GM21619 (cell line): ENCODE measurements at regions not wholly inside any gene's neighbourhood (a gene's known extent, or its start where the extent isn't known, plus 50 kb on each side); places are given as distances from the start of the nearest gene placed in this dataset.
"Not testable (repeated sequence)": the region's sequence is repeated elsewhere in the genome, so short reads cannot be mapped to it uniquely, and the experiment has no call there.

Experiments used
- ATAC-seq: cut with Tn5 transposase; IDR thresholded peaks from one replicate; pipeline ENCODE4 v1.9.1; 2021; ENCODE audit not compliant: unreplicated experiment

DNA sequence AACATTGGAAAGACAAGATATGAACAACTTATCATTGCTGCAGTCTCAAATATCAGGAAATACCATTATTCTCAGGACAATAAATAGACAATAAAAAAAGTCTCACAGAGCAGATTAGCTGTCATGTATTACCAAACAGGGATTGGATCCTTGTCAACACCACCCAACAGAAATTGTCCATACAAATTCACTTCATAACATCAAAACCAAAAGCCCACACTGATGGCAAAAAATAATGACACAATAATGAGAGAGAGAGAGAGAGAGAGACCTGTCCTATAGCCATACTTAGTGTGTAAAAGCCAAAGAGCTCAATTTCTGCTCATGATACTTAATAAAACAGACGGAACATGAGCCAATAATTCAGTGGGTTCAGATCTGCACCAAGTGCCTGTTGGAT is 96.5 kb downstream of the PPIAL4G start:
- ATAC-seq: no peak

DNA sequence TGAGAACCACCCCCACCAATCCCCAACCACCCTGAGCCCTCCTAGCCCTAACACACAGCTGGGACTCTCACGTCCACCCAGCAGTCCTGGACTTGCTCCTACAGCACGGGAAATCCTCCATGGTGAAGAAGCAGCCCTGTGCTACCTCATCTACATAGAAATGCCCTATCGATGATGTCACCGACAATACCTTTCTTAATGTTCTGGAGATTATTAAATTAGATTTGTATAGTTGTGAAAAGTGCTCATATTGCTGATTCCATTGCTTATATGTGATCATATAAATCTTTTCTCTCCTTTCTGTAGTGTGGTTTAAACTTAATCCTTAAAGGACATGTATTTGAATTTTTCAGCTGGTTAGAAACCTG is 97.1 kb downstream of the PPIAL4G start:
- ATAC-seq: not testable (repeated sequence)

DNA sequence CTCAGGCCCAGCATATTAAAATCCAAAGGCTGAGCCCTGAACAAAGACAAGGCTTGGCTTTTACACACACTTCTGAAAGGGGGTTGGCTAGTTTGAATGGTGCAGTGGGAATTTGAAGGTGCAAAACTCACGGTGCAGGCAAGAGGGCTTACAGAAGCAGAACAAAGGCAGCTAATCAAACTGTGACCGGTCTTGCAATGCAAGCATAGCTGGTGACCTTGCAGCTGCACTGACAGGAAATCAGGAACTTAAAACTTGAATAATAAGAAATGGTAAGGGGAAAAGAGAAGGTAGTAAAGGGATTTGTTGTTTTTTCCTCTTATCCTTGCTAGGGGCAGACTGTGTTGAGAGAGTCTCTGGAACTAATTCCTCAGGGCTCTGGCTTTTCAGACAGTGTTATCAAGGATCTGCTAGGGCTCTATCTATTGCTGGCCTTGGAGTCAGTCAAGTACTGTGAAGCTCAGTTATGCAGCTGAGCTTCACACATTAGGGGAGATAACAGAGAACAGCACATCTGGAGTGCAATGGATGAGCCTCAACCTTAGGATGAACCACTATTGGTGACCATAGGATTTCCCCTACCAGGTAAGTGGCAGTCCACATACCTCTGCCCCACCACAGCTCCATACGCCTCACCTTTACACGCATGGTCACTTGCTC is 97.6 kb downstream of the PPIAL4G start:
- ATAC-seq: no peak

DNA sequence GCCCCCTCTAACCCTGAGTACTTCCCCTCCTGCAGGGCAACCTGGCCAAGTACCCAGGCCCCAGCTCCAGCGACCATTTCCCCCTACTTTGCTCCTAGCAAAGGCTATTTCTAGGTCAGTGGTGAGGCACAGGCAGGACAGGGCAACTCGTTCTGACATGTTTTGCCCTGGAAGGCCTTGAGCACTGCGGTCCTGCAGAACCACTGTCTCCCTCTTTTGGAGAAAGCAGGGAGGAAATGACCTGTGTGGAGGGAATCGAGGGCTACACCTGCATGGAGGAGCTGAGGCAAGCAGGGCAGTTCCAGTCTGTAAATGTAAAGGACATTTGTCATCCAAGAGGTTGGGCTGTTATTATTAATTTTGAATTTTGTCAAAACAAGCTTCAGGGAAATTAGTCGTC is 99.1 kb downstream of the PPIAL4G start:
- ATAC-seq: no peak

DNA sequence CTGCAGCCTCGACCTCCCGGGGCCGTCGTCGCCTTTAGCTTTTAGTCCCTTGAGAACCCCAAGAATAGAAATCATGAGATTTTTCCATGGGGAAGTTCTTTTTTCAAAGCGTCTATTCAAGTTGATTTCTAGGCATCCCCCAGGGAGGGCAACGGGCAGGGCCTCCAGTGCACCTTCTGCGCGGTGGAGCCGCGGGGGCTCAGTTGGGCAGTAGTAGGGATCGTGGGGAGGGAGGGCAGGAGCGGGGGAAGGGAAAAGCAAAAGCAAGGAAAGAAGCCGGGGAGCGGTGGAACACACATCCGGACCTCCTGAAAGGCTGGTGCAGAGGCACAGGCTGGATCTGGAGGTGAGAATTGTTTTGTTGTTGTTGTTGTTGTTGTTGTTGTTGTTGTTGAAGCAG is 103.4 kb downstream of the PPIAL4G start:
- no peak for ATAC-seq

DNA sequence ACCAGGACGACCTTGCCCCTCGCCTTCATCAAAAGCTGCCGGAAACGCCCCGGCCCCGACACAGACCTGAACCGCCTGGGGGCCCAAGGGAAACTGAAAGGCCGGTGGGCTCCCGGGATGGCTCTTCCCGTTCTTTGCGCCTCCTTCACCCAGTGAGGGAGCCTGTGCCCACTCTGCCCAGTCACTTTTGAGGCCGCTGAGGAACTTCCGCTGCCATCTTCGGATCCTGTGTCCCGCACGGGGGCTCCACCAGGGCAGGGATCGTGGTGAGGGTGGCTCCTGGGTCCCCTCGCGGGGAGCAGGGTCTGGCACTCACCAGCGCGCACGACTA is 104.0 kb downstream of the PPIAL4G start:
- no peak for ATAC-seq

DNA sequence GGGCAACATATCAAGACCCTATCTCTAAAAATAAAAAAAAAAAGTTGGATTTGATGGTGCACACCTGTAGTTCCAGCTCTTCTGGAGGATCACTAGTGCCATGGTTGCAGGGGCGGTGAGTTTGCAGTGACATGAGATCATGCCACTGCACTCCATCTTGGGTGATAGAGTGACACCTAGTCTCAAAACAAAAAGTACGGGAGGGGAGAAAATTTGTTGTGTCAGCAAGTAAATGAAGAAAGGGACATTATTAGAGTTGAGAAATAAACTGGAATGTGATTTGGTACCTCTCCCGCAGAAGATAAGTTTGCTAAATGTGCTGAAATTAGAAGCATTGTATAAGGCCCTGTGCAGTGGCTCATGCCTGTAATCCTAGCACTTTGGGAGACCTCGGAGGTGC is 105.1 kb downstream of the PPIAL4G start:
- ATAC-seq: not testable (repeated sequence)

DNA sequence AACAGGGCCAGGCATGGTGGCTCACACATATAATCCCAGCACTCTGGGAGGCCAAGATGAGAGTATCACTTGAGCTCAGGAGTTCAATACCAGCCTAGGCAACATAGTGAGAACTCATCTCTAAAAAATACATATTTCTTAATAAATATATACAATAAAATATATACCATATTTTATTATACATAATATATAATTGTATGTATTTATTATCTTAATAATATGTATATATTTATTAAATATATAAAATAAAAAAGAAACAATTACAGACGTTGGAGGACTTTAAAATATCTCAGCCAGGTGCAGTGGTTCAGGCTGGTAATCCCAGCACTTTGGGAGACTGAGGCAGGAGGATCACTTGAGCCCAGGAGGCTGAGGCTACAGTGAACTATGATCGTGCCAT is 106.1 kb downstream of the PPIAL4G start:
- not testable (repeated sequence) for ATAC-seq

DNA sequence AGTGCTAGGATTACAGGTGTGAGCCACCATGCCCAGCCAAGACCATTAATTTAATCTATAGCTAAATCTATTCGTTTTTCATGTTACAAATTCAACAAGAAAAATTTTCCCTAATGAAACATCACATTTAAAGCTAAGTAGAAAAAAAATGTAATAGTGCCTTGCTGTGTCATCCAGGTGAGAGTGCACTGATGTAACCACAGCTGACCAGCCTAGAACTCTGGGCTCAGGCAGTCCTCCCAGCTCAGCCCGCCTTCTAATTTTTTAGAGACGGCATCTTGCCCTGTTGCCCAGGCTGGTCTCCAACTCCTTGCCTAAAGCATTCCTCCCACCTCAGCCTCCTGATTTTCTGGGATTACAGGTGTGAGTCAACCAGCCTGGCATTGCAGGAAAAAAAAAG is 109.0 kb downstream of the PPIAL4G start:
- ATAC-seq: no peak

DNA sequence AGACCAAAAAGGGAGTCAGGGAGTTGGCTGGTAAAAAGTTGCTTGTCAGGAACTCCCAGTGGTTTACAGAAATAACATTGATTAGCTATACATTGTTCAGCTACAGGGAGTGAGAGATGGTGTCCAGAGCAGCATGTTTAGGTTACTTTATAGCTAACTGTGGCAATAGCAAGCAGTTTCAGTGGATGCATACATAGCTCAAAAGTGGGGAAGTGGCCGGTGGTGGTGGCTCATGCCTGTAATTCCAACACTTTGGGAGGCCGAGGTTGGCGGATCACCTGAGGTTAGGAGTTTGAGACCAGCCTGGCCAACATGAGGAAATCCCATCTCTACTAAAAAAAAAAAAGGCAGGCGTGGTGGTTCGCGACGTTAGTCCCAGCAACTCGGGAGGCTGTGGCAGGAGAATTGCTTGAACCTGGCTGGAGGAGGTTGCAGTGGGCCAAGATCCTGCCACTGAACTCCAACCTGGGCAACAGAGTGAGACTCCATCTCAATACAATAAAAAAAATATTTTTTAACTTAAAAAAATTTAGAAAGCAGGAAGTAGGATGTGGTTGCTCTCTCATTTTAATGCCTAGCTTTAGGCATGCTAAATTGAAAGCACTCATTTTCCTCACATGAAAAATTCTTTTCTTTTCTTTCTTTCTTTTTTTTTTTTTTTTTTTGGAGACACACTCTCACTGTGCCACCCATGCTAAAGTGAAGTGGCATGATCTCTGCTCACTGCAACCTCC is 109.7 kb downstream of the PPIAL4G start:
- no peak for ATAC-seq

DNA sequence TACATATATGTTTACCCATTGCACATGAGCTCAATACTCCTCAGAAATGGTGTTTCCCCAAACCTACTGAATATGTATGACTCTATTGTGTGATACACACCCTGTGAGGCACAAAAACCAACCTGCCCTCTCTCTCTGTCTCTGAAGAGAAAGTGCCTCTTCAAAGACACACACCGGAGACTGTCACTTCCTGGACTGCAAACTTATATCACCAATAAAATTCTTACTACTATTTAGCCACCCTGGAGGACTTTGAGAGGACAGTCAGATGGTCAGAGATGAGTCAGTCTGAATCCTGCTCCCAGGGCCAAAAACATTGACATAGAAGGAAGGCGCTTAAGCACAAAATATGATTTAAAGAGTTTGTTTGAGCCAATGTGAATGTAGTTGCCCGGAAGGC is 110.4 kb downstream of the PPIAL4G start:
- no peak for ATAC-seq

DNA sequence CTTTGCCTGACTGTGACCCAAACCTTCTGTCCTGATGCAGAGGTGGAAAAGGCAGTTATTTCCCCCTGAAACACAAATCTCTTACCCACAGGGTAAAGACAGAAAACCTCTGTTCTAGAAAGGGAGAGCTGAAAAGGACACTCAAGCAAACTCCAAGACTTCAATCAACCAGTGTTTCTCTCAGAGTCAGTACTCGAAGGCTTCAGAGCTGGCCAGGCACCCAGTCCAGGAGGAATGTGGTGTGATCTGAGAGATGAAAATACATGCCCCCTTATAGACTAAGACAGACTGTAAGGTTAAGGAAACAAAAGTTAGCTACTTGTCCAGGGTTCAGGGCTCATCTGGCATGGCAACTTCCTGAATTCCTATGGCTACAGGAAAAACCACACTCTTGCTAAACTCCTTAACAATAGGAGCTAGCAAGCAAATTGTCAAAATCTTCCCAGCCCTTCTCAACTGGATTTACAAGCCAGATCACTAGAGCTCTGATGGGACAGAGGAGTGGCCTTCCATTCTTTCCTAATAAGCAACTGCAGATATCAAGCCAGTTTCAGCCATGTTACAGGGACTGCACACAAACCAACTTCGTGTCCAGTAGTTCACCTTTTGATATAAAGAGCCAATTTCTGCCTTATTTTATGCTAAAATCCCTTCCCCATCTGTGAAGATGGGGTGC is 110.9 kb downstream of the PPIAL4G start:
- not testable (repeated sequence) for ATAC-seq

DNA sequence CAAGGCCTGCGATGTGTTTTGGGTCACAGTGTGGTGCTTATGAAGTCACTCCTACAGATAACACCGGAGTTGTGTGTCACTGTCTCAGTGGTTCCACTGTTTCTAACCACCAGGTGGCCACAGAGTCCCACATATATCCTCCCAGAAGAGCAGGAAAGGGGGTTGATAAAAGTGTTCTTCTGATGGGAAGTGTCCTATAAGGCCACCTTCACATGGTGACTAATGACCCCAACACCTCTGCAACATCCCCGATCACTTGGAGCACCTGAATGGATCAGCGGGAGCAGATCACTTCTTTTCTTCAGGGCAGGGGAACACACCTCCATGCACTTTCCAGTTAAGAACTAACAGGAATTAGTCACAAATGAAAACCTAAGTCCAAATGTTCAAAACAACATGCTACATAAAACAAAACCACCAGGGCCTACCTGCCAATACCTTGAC is 111.5 kb downstream of the PPIAL4G start:
- ATAC-seq: not testable (repeated sequence)

DNA sequence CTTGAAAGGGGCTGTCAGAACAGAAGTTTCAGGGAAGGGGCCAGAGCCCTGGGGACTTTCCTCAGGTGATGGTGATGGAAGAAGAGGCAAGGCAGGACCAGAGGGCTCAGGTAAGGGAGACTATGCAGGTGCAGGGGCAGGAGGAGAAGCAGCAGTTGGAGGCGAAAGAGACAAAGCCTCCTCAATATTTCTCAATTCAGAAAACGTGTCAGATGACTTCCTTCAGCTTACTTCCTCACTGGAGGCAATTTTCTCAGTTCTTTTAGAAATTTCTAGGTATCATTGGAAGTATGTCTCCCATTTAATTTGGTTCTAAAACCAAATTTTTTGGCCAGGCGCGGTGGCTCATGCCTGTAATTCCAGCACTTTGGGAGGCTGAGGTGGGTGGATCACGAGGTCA is 112.4 kb downstream of the PPIAL4G start:
- not testable (repeated sequence) for ATAC-seq

DNA sequence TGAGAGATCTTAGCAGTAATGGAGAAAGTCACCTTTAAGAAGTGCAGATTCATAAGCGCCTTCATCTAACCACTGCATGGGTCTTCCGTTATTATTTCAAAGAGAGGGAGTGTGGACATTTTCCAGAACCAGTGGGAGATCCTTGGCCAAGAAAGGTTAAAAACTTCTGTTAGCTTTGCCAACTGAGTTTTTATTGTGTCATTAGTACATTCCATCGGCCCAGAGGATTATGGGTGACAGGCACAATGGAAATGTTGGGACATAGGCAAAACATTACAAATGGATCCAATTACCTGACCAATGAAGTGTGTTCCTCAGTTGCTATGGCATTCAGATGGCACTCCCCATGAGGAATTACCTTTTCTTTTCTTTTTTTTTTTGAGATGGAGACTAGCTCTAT is 115.5 kb downstream of the PPIAL4G start:
- no peak for ATAC-seq

DNA sequence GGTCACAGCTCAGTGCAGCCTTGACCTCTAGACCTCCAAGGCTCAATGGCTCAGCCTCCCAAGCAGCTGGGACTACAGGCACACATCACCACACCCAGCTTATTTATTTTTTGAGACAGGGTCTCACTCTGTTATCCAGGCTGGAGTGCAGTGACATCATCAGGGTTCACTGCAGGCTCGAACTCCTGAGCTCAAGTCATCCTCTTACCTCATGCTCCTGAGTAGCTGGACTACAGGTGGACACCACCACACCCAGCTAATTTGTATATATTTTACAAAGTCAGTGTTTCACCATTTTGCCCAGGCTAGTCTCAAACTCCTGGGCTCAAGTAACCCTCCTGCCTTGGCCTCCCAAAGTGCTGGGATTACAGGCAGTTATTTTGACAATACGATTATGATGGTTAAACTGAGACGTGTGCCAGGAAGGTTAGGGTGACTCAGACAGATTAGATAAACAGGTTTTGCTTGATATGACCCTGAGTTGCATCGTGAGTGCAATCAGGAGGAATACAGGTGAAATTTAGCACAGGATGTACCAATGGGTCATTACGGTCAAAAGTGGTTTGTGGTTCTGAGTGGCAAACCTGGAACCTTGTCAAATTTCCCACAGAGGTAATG is 116.9 kb downstream of the PPIAL4G start:
- ATAC-seq: not testable (repeated sequence)

DNA sequence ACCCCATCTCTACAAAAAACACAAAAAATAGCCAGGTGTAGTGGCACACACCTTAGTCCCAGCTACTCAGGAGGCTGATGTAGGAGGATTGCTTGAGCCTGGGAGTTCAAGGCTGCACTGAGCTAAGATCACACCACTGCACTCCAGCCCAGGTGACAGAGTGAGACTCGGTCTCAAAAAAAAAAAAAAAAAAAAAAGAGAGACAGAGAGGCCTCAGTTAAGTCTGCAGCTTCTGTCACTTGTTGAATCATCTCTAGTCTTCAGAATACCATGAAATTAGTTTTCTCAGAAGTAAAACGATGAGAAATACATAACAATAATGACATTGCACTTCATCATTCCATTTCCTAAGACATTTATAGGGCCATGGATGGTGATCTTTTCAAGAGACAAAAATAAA is 118.0 kb downstream of the PPIAL4G start:
- ATAC-seq: not testable (repeated sequence)

DNA sequence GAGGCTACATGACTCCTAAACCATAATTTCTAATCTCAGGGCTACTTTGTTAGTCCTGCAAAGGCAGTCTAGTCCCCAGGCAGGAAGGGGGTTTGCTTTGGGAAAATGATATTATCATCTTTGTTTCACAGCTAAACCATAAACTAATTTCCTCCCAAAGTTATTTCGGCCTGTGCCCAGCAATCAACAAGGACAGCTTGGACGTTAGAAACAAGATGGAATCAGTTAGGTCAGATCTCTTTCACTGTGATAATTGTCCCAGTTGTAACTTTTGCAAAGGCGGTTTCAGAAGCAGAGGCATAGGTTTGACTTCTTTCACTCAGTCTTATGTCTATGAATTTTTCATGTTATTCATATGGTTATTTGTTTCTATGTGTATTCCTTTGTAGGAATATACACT is 119.1 kb downstream of the PPIAL4G start:
- ATAC-seq: not testable (repeated sequence)

DNA sequence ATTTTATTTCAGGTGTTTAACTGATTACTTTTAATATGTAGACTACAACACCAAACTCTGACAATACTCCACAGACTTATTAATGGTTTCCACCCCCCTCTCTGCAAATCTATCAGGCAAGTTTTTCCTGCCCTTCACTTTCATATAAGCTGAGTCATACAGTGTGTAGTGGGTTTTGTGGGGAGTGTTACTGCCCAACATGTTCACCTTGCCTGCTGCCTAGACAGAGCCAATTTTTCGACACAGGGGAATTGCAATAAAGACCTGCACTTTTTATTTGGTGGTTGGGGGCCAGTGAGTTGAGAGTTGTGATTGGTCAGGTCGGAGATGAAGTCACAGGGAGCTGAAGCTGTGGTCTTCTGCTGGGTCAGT is 119.7 kb downstream of the PPIAL4G start:
- no peak for ATAC-seq

DNA sequence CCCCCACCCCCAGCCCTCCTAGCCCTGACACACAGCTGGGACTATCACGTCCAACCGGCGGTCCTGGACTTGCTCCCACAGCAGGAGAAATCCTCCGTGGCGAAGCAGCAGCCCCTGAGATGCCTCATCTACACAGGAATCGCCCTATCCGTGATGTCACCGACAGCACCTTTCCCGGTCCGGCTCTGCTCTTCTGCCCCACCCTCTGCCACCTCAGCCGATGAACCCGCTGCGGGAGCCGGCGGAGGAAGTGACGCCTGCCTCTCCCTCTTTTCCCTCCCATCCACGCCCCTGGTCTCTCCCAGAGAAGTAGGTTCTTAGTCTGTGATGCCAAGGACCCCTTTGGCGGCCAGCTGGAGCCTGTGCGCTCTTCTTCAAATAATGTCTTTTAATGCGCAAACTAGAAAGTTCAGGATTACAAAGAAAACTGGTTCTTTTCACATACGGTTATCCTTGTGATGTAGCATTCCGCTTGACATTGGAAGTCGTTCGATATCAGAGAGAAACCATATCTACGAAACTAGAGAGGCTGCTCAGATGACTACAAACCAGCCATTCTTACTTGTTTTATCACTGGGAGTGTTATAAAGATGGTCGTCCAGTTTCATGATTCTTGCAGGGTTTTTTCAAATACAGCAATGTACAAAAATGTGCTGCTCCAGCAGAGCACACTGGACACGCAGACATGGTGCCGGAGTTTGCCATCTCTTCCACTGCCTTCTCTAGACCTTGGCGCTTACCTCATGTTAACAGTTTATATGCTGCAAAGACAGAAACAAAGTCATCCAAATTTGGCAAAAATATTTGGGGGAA is 120.3 kb downstream of the PPIAL4G start:
- no peak for ATAC-seq

DNA sequence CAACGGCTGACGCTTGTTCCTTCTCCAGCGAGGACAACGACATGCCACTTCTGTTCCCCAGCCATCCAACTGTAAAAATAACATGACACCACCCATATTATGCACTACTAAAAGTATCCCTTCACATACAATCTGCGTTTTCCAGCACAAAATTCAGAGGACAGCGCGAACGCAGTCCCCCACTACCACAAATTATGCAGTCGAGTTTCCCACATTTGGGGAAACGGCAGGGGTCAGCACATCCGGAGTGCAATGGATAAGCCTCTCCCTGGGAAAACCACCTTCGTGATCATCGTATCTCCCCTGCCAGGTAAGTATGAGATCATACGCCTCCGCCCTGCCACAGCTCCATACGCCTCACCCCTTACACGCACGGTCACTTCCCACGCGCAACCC is 120.9 kb downstream of the PPIAL4G start:
- ATAC-seq: no peak
